GM12878 (cell line): ENCODE measurements at regions not wholly inside any gene's neighbourhood (a gene's known extent, or its start where the extent isn't known, plus 50 kb on each side); places are given as distances from the start of the nearest gene placed in this dataset.

ENCODE experiments used
- ATAC-seq: fragments of 200-7000 bp; cut with Tn5 transposase; 3 replicates; pipeline ENCODE4 v1.9.1; 2020; ENCODE audit warnings: mild to moderate bottlenecking, moderate library complexity
- BruUV-seq: library from RNA; stranded (reverse); fragments of 400-500 nt; replicated peaks from 2 replicates; lab custom pipeline; 2021; lab: Mats Ljungman, UMichigan
- CTCF ChIA-PET: fragments of 300-600 bp; sonication (Branson Sonifier 250); formaldehyde crosslinking; extraction: SDS; loops from one replicate; lab custom pipeline; 2021; ENCODE audit warnings: inconsistent platforms; lab: Yijun Ruan, JAX
- POLR2A ChIA-PET: fragments of 350-600 bp; formaldehyde crosslinking; extraction: SDS; loops from one replicate; lab custom pipeline; 2021; ENCODE audit warnings: inconsistent platforms; lab: Charles Lee
- RAD21 ChIA-PET: fragments of 300-600 bp; sonication (Branson Sonifier 250); formaldehyde crosslinking; loops from one replicate; lab custom pipeline; 2023; ENCODE audit warnings: antibody characterized with exemption; ENCODE audit not compliant: unreplicated experiment; lab: Charles Lee
- SMC1A ChIA-PET: fragments of 300-600 bp; sonication (Branson Sonifier 250); formaldehyde crosslinking; loops from one replicate; lab custom pipeline; 2023; ENCODE audit not compliant: unreplicated experiment, uncharacterized antibody; lab: Charles Lee
- DNase-seq: peaks from one replicate; pipeline ENCODE4 v3.0.0-alpha.2; 2011; ENCODE audit warnings: low read depth, low spot score
- FAIRE-seq: peaks from 3 replicates; lab custom pipeline; 2011; peaks lifted over from hg19 to GRCh38; lab: Jason Lieb, UNC
- H2AFZ ChIP-seq: 2 replicates; pipeline ENCODE4 v1.6.0; 2011; ENCODE audit warnings: low read depth, low read length, control low read depth; ENCODE audit not compliant: control insufficient read depth
- H3K27ac ChIP-seq: 2 replicates; pipeline ENCODE4 v1.5.1; 2011; ENCODE audit warnings: control low read depth; ENCODE audit not compliant: control insufficient read depth, insufficient read depth
- H3K27me3 ChIP-seq, 2 experiments: replicated peaks in 1 of 2; 2 replicates each; pipeline versions ENCODE4 v1.6.0 to v1.6.1; 2011; ENCODE audit warnings: low read length in 1 of 2; ENCODE audit not compliant: control insufficient read depth in 2 of 2, insufficient read depth in 2 of 2
- H3K36me3 ChIP-seq, 2 experiments: 2 replicates each; pipeline ENCODE4 v1.5.1; 2011; ENCODE audit warnings: low read length in 1 of 2; ENCODE audit not compliant: control insufficient read depth in 2 of 2, insufficient read depth in 2 of 2
- H3K4me1 ChIP-seq: 2 replicates; pipeline ENCODE4 v1.6.1; 2011; ENCODE audit warnings: mild to moderate bottlenecking, low read length, moderate library complexity, mixed read lengths; ENCODE audit not compliant: control insufficient read depth, insufficient read depth
- H3K4me2 ChIP-seq: 2 replicates; pipeline ENCODE4 v1.6.0; 2011; ENCODE audit warnings: control low read depth; ENCODE audit not compliant: control insufficient read depth, insufficient read depth
- H3K4me3 ChIP-seq: fragments of 200-600 bp; sonication (generic); 2 replicates; pipeline ENCODE4 v1.5.1; 2016
- H3K79me2 ChIP-seq: 2 replicates; pipeline ENCODE4 v1.6.0; 2011; ENCODE audit warnings: low read length; ENCODE audit not compliant: control insufficient read depth, insufficient read depth
- H3K9ac ChIP-seq: 2 replicates; pipeline ENCODE4 v1.8.0; 2011; ENCODE audit warnings: low read length, control low read depth, mixed read lengths; ENCODE audit not compliant: control insufficient read depth, insufficient read depth
- H3K9me3 ChIP-seq: replicated peaks from 3 replicates; pipeline ENCODE4 v1.5.1; 2011; ENCODE audit warnings: mild to moderate bottlenecking, low read length; ENCODE audit not compliant: control insufficient read depth, insufficient read depth
- H4K20me1 ChIP-seq: 2 replicates; pipeline ENCODE4 v1.6.0; 2011; ENCODE audit not compliant: control insufficient read depth, insufficient read depth
- CEBPZ ChIP-seq: fragments of 150-350 bp; IDR thresholded peaks from 2 replicates; pipeline ENCODE4 v1.6.1; 2016; ENCODE audit warnings: low read depth, low read length
- DPF2 ChIP-seq: fragments of 450-650 bp; IDR thresholded peaks from 2 replicates; pipeline ENCODE4 v1.6.1; 2017; ENCODE audit warnings: mild to moderate bottlenecking
- EZH2 ChIP-seq: IDR thresholded peaks from 2 replicates; pipeline ENCODE4 v1.6.1; 2012; ENCODE audit warnings: low read depth, mild to moderate bottlenecking, control low read depth, inconsistent platforms, low read length, borderline replicate concordance; ENCODE audit not compliant: control insufficient read depth
- FOXK2 ChIP-seq: fragments of 450-650 bp; IDR thresholded peaks from 2 replicates; pipeline ENCODE4 v1.6.1; 2017; ENCODE audit warnings: mild to moderate bottlenecking, moderate library complexity
- NR2F1 ChIP-seq: fragments of 450-650 bp; conservative IDR thresholded peaks from 2 replicates; pipeline ENCODE4 v1.6.1; 2017; ENCODE audit warnings: mild to moderate bottlenecking
- WGBS: methylation state at CpG from one replicate; pipeline ENCODE4 v1.1.6; 2016; ENCODE audit warnings: low lambda C conversion rate; ENCODE audit not compliant: insufficient replicate concordance, insufficient coverage; ENCODE audit errors: missing lambda C conversion rate; 5-methylcytosine and 5-hydroxymethylcytosine counted together
- in situ Hi-C: fragments of 300-500 bp; cut with MboI; formaldehyde crosslinking; loops from 9 replicates; pipeline ENCODE4 v1.14.3; 2018; ENCODE audit warnings: mixed read lengths
- intact Hi-C: fragments of 100-400 bp; cut with micrococcal nuclease; formaldehyde crosslinking; loops from one replicate; pipeline ENCODE4 v1.14.2; 2022; ENCODE audit not compliant: unreplicated experiment
- TF ChIP-seq, protein P1 (sequence below): fragments of 450-650 bp; IDR thresholded peaks from 2 replicates; pipeline ENCODE4 v1.6.1; 2017; ENCODE audit warnings: antibody characterized with exemption, mild to moderate bottlenecking, moderate library complexity
- TF ChIP-seq, protein P2 (sequence below): fragments of 450-650 bp; IDR thresholded peaks from 2 replicates; pipeline ENCODE4 v1.6.1; 2017; ENCODE audit warnings: mild to moderate bottlenecking

DNA sequence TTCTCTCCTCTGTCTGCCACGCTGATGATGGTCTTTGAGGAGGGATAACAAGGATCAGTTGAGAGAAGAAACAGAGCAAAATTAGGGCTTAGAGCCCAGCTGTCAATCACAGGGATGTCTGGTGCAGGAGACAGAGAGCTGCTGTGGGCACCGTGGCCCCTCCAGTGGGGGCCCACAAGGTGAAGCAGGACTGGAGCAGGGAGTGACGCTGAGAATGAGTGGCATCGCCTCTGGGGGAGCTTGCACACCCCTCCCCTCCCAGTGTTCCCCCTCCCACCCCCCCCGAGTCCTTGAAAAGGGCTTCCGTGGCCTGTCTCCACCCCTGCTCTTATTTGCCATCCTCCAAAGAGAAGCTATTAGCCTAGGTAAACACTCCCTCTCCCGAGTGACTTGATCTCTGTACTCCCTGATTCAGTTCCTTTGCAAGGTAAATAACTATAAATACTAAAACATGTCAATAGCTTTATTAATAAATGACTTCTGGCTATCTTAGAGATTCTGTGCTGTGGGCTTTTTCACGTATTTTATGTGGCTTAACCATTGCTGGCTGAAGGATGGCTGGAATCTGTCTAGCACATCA lies 440.0 kb downstream of the ZNF536 start:
- DNase-seq (no peak), FAIRE-seq (no peak), ATAC-seq (no peak)
- ChIA-PET RAD21 (no interaction called here), POLR2A (no interaction called here), SMC1A (no interaction called here), CTCF (no interaction called here)
- TF ChIP-seq EZH2 (no peak), FOXK2 (no peak), CEBPZ (no peak), DPF2 (no peak), NR2F1 (no peak)
- TF ChIP-seq, protein P1, sequence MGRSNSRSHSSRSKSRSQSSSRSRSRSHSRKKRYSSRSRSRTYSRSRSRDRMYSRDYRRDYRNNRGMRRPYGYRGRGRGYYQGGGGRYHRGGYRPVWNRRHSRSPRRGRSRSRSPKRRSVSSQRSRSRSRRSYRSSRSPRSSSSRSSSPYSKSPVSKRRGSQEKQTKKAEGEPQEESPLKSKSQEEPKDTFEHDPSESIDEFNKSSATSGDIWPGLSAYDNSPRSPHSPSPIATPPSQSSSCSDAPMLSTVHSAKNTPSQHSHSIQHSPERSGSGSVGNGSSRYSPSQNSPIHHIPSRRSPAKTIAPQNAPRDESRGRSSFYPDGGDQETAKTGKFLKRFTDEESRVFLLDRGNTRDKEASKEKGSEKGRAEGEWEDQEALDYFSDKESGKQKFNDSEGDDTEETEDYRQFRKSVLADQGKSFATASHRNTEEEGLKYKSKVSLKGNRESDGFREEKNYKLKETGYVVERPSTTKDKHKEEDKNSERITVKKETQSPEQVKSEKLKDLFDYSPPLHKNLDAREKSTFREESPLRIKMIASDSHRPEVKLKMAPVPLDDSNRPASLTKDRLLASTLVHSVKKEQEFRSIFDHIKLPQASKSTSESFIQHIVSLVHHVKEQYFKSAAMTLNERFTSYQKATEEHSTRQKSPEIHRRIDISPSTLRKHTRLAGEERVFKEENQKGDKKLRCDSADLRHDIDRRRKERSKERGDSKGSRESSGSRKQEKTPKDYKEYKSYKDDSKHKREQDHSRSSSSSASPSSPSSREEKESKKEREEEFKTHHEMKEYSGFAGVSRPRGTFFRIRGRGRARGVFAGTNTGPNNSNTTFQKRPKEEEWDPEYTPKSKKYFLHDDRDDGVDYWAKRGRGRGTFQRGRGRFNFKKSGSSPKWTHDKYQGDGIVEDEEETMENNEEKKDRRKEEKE, result no peak
- TF ChIP-seq, protein P2, sequence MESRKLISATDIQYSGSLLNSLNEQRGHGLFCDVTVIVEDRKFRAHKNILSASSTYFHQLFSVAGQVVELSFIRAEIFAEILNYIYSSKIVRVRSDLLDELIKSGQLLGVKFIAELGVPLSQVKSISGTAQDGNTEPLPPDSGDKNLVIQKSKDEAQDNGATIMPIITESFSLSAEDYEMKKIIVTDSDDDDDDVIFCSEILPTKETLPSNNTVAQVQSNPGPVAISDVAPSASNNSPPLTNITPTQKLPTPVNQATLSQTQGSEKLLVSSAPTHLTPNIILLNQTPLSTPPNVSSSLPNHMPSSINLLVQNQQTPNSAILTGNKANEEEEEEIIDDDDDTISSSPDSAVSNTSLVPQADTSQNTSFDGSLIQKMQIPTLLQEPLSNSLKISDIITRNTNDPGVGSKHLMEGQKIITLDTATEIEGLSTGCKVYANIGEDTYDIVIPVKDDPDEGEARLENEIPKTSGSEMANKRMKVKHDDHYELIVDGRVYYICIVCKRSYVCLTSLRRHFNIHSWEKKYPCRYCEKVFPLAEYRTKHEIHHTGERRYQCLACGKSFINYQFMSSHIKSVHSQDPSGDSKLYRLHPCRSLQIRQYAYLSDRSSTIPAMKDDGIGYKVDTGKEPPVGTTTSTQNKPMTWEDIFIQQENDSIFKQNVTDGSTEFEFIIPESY, result no peak
- no peak overlapping the region for H3K9ac ChIP-seq
- intact Hi-C loops, result no loop called here
- WGBS, result 2% methylated on average over 4 of the region's 8 CpGs
- no peaks in the 10 kb centered on the region for H3K79me2 ChIP-seq
- no peak overlapping the region for H3K27ac ChIP-seq
- H3K27me3 ChIP-seq, result no peaks in the 10 kb centered on the region
- H3K4me3 ChIP-seq, result no peak overlapping the region
- H3K4me2 ChIP-seq, result no peak overlapping the region
- H3K4me1 ChIP-seq, result no peaks in the 10 kb centered on the region
- no peaks in the 10 kb centered on the region for H3K36me3 ChIP-seq
- no peaks in the 10 kb centered on the region for H4K20me1 ChIP-seq
- no TSS peak for BruUV-seq
- no peaks in the 10 kb centered on the region; the same call in 2 of the 3 replicates for H3K9me3 ChIP-seq
- in situ Hi-C loops, result no loop called here
- H2AFZ ChIP-seq, result no peak overlapping the region
